HEK293 (cell line): ENCODE measurements at regions not wholly inside any gene's neighbourhood (a gene's known extent, or its start where the extent isn't known, plus 50 kb on each side); places are given as distances from the start of the nearest gene placed in this dataset.

Source experiments
- CTCF ChIA-PET: fragments of 350-600 bp; formaldehyde crosslinking; extraction: SDS; loops from one replicate; lab custom pipeline; 2021; ENCODE audit warnings: antibody characterized with exemption; lab: Yijun Ruan, JAX
- POLR2A ChIA-PET: fragments of 300-600 bp; formaldehyde crosslinking; extraction: SDS; loops from one replicate; lab custom pipeline; 2020; ENCODE audit warnings: antibody characterized with exemption, inconsistent platforms; lab: Yijun Ruan, JAX
- H3K27ac ChIP-seq: fragments of 200-500 bp; sonication (Bioruptor generic); 2 replicates; pipeline ENCODE4 v1.5.1; 2014; ENCODE audit warnings: low read depth, low read length, control low read depth, inconsistent platforms; ENCODE audit errors: extremely low read depth
- H3K36me3 ChIP-seq, 2 experiments: fragments of 200-500 bp in 1 of 2; sonication (Bioruptor generic) in 1 of 2; 1 replicate in 1 of 2; 2 replicates in 1 of 2; pipeline ENCODE4 v1.5.1; 2014 to 2017; ENCODE audit warnings: inconsistent platforms in 2 of 2, low read length in 2 of 2; ENCODE audit not compliant: control insufficient read depth in 2 of 2, insufficient read depth in 1 of 2
- H3K4me1 ChIP-seq: fragments of 200-500 bp; sonication (Bioruptor generic); 2 replicates; pipeline ENCODE4 v1.5.1; 2014; ENCODE audit warnings: mild to moderate bottlenecking, low read length, inconsistent platforms; ENCODE audit not compliant: control insufficient read depth, insufficient read depth
- H3K4me3 ChIP-seq: 2 replicates; pipeline ENCODE4 v1.5.1; 2011; ENCODE audit warnings: low read depth, mild to moderate bottlenecking, control low read depth, low read length, moderate library complexity
- H3K9me3 ChIP-seq: fragments of 200-500 bp; sonication (Bioruptor generic); 2 replicates; pipeline ENCODE4 v1.5.1; 2014; ENCODE audit warnings: low read depth, low read length, inconsistent platforms; ENCODE audit not compliant: control insufficient read depth, insufficient read depth
- GLIS1 ChIP-seq: fragments of 450-650 bp; formaldehyde crosslinking; IDR thresholded peaks from 2 replicates; pipeline ENCODE4 v1.5.1; 2016; ENCODE audit warnings: missing biosample characterization, missing genetic modification characterization
- KLF1 ChIP-seq: fragments of 450-650 bp; formaldehyde crosslinking; IDR thresholded peaks from 2 replicates; pipeline ENCODE4 v1.5.1; 2016; ENCODE audit warnings: missing biosample characterization, missing genetic modification characterization
- KLF7 ChIP-seq: fragments of 450-650 bp; formaldehyde crosslinking; IDR thresholded peaks from 2 replicates; pipeline ENCODE4 v1.5.1; 2016; ENCODE audit warnings: missing biosample characterization, missing genetic modification characterization, borderline replicate concordance
- SP3 ChIP-seq: fragments of 450-650 bp; formaldehyde crosslinking; IDR thresholded peaks from 2 replicates; pipeline ENCODE4 v1.5.1; 2016; ENCODE audit warnings: missing biosample characterization, missing genetic modification characterization
- ZFHX2 ChIP-seq: fragments of 450-650 bp; formaldehyde crosslinking; conservative IDR thresholded peaks from 2 replicates; pipeline ENCODE4 v1.5.1; 2016; ENCODE audit warnings: missing biosample characterization, missing genetic modification characterization
- ZFP3 ChIP-seq: fragments of 450-650 bp; formaldehyde crosslinking; IDR thresholded peaks from 2 replicates; pipeline ENCODE4 v1.5.1; 2016; ENCODE audit warnings: low read depth, missing biosample characterization, missing genetic modification characterization
- ZIC2 ChIP-seq: fragments of 450-650 bp; formaldehyde crosslinking; IDR thresholded peaks from 2 replicates; pipeline ENCODE4 v1.5.1; 2016; ENCODE audit warnings: missing biosample characterization, missing genetic modification characterization
- ZNF2 ChIP-seq: fragments of 450-650 bp; formaldehyde crosslinking; IDR thresholded peaks from 2 replicates; pipeline ENCODE4 v1.5.1; 2016; ENCODE audit warnings: missing biosample characterization, missing genetic modification characterization
- ZNF292 ChIP-seq: fragments of 450-650 bp; formaldehyde crosslinking; IDR thresholded peaks from 2 replicates; pipeline ENCODE4 v1.5.1; 2016; ENCODE audit warnings: low read depth, missing biosample characterization, missing genetic modification characterization, borderline replicate concordance
- ZNF335 ChIP-seq: fragments of 450-650 bp; formaldehyde crosslinking; conservative IDR thresholded peaks from 2 replicates; pipeline ENCODE4 v1.5.1; 2016; ENCODE audit warnings: missing biosample characterization, missing genetic modification characterization
- ZNF350 ChIP-seq: fragments of 450-650 bp; formaldehyde crosslinking; IDR thresholded peaks from 2 replicates; pipeline ENCODE4 v1.5.0; 2017; ENCODE audit warnings: missing biosample characterization, mild to moderate bottlenecking, missing genetic modification characterization
- ZNF404 ChIP-seq: fragments of 450-650 bp; formaldehyde crosslinking; IDR thresholded peaks from 2 replicates; pipeline ENCODE4 v1.5.1; 2017; ENCODE audit warnings: missing biosample characterization, missing genetic modification characterization
- ZNF530 ChIP-seq: fragments of 450-650 bp; formaldehyde crosslinking; IDR thresholded peaks from 2 replicates; pipeline ENCODE4 v1.5.1; 2016; ENCODE audit warnings: low read depth, missing biosample characterization, missing genetic modification characterization
- ZNF549 ChIP-seq: fragments of 450-650 bp; IDR thresholded peaks from 2 replicates; pipeline ENCODE4 v1.5.1; 2018; ENCODE audit warnings: missing biosample characterization, missing genetic modification characterization, mild to moderate bottlenecking, inconsistent platforms, moderate library complexity
- ZNF585B ChIP-seq: fragments of 450-650 bp; formaldehyde crosslinking; IDR thresholded peaks from 2 replicates; pipeline ENCODE4 v1.5.1; 2016; ENCODE audit warnings: missing biosample characterization, missing genetic modification characterization
- ZNF596 ChIP-seq: fragments of 450-650 bp; IDR thresholded peaks from 2 replicates; pipeline ENCODE4 v1.5.0; 2018; ENCODE audit warnings: missing biosample characterization, mild to moderate bottlenecking, missing genetic modification characterization, moderate library complexity
- ZNF610 ChIP-seq: fragments of 450-650 bp; formaldehyde crosslinking; IDR thresholded peaks from 2 replicates; pipeline ENCODE4 v1.5.1; 2016; ENCODE audit warnings: missing biosample characterization, missing genetic modification characterization, borderline replicate concordance
- ZNF76 ChIP-seq: fragments of 450-650 bp; formaldehyde crosslinking; IDR thresholded peaks from 2 replicates; pipeline ENCODE4; 2016; ENCODE audit warnings: low read depth, missing biosample characterization, missing genetic modification characterization, borderline replicate concordance
- ZNF830 ChIP-seq: fragments of 450-650 bp; IDR thresholded peaks from 2 replicates; pipeline ENCODE4 v1.5.0; 2018; ENCODE audit warnings: missing biosample characterization, missing genetic modification characterization, low read depth, mild to moderate bottlenecking, moderate library complexity
- ZSCAN16 ChIP-seq: fragments of 450-650 bp; formaldehyde crosslinking; IDR thresholded peaks from 2 replicates; pipeline ENCODE4 v1.5.1; 2016; ENCODE audit warnings: missing biosample characterization, missing genetic modification characterization
- ZSCAN23 ChIP-seq: fragments of 450-650 bp; formaldehyde crosslinking; IDR thresholded peaks from 2 replicates; pipeline ENCODE4 v1.5.1; 2016; ENCODE audit warnings: missing biosample characterization, missing genetic modification characterization
- TF ChIP-seq, protein P1 (sequence below): fragments of 450-650 bp; formaldehyde crosslinking; IDR thresholded peaks from 2 replicates; pipeline ENCODE4 v1.5.1; 2017; ENCODE audit warnings: missing biosample characterization, missing genetic modification characterization
- TF ChIP-seq, protein P2 (sequence below): fragments of 450-650 bp; formaldehyde crosslinking; IDR thresholded peaks from 2 replicates; pipeline ENCODE4 v1.5.1; 2016; ENCODE audit warnings: missing biosample characterization, missing genetic modification characterization
- TF ChIP-seq, protein P3 (sequence below): fragments of 450-650 bp; formaldehyde crosslinking; conservative IDR thresholded peaks from 2 replicates; pipeline ENCODE4 v1.5.1; 2016; ENCODE audit warnings: low read depth, missing biosample characterization, missing genetic modification characterization
- TF ChIP-seq, protein P4 (sequence below): fragments of 450-650 bp; formaldehyde crosslinking; IDR thresholded peaks from 2 replicates; pipeline ENCODE4 v1.5.1; 2017; ENCODE audit warnings: missing biosample characterization, missing genetic modification characterization

DNA sequence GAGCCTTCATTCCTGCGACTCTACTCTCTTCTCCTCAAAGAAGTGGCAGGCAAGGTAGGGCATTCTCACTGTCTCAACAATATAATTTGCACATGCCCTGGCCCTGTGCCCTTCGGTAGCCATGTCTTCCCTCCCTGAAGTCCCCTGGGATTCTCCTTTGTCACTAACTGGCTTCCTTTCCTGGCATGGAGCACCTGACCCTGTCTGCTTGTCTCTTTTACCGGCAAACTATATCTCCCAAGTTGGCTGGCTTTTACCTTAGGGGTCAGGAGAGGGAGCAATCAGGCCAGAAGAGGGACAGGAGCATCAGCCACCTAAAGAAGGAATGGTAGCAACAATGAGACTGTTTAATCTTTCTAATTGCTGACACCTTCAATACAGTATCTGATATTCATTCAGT is 51.9 kb upstream of the RMDN2 start:
- no peak overlapping the region for H3K4me3 ChIP-seq
- TF ChIP-seq, protein P1, sequence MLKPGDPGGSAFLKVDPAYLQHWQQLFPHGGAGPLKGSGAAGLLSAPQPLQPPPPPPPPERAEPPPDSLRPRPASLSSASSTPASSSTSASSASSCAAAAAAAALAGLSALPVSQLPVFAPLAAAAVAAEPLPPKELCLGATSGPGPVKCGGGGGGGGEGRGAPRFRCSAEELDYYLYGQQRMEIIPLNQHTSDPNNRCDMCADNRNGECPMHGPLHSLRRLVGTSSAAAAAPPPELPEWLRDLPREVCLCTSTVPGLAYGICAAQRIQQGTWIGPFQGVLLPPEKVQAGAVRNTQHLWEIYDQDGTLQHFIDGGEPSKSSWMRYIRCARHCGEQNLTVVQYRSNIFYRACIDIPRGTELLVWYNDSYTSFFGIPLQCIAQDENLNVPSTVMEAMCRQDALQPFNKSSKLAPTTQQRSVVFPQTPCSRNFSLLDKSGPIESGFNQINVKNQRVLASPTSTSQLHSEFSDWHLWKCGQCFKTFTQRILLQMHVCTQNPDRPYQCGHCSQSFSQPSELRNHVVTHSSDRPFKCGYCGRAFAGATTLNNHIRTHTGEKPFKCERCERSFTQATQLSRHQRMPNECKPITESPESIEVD (tag by site-specific recombination) = no peak
- no peak for TF ChIP-seq ZNF404
- TF ChIP-seq ZNF76 (tag by site-specific recombination) = no peak
- no peak for TF ChIP-seq ZNF292
- no peak for TF ChIP-seq ZNF530
- TF ChIP-seq ZFP3 (tag by site-specific recombination) = no peak
- TF ChIP-seq GLIS1 (tag by site-specific recombination) = no peak
- TF ChIP-seq ZNF549 (tag by site-specific recombination) = no peak
- TF ChIP-seq, protein P2, sequence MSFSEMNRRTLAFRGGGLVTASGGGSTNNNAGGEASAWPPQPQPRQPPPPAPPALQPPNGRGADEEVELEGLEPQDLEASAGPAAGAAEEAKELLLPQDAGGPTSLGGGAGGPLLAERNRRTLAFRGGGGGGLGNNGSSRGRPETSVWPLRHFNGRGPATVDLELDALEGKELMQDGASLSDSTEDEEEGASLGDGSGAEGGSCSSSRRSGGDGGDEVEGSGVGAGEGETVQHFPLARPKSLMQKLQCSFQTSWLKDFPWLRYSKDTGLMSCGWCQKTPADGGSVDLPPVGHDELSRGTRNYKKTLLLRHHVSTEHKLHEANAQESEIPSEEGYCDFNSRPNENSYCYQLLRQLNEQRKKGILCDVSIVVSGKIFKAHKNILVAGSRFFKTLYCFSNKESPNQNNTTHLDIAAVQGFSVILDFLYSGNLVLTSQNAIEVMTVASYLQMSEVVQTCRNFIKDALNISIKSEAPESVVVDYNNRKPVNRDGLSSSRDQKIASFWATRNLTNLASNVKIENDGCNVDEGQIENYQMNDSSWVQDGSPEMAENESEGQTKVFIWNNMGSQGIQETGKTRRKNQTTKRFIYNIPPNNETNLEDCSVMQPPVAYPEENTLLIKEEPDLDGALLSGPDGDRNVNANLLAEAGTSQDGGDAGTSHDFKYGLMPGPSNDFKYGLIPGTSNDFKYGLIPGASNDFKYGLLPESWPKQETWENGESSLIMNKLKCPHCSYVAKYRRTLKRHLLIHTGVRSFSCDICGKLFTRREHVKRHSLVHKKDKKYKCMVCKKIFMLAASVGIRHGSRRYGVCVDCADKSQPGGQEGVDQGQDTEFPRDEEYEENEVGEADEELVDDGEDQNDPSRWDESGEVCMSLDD (tag by site-specific recombination) = no peak
- no peak for TF ChIP-seq ZSCAN23 (tag by site-specific recombination)
- TF ChIP-seq ZNF335 = no peak
- no peak for TF ChIP-seq ZFHX2 (tag by site-specific recombination)
- TF ChIP-seq KLF7 (tag by site-specific recombination) = no peak
- no peak for TF ChIP-seq ZNF2 (tag by site-specific recombination)
- H3K36me3 ChIP-seq = no peaks in the 10 kb centered on the region
- no peak overlapping the region for H3K27ac ChIP-seq
- H3K4me1 ChIP-seq = no peaks in the 10 kb centered on the region
- ChIA-PET POLR2A (interaction anchor here (1.0 kb wide), 1 partner anchor 13 kb away, joined by 3 read pairs; no protein-coding TSS in a partner anchor), CTCF (interaction anchor here (0.6 to 9.3 kb wide), 3 partner anchors 48 to 474 kb away, joined by 3 to 209 read pairs (median 122); no protein-coding TSS in a partner anchor)
- H3K9me3 ChIP-seq = no peaks in the 10 kb centered on the region

DNA sequence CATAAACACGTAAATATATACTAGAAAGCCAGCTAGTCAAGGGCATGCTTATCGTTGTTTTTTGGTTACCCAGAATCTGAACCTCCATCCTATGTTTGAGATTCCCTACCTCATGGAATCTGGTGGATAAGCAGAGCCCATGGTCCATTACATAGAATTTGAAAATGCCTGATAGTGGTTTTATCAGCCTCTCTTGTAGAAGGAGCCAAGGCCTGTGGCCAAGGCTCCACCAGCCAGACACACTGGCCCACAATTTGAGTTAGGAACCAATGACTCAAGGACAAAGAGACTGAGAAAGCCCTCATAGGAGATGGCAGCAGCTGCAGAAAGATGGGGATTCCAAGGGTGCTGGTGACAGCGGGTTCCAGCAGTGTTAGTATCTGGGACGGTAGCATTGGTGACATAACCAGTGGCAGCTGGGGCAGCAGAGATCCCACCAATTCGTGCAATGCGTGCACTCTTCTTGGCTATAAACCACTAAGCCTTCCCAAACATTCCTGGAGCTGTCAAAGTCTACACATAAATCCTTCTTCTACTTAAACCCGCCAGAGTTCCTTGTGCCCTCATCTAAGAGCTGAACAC is 51.2 kb upstream of the RMDN2 start:
- Histone ChIP-seq H3K27ac (no peak overlapping the region), H3K9me3 (no peaks in the 10 kb centered on the region), H3K4me3 (no peak overlapping the region), H3K4me1 (no peaks in the 10 kb centered on the region), H3K36me3 (no peaks in the 10 kb centered on the region)
- CTCF ChIA-PET = interaction anchor here (1.8 to 9.3 kb wide), 3 partner anchors 17 to 474 kb away, joined by 12 to 209 read pairs (median 122); no protein-coding TSS in a partner anchor
- POLR2A ChIA-PET = no interaction called here
- TF ChIP-seq ZSCAN16 = no peak
- TF ChIP-seq ZNF610 (tag by site-specific recombination) = no peak
- no peak for TF ChIP-seq ZNF350 (tag by site-specific recombination)
- TF ChIP-seq GLIS1 (tag by site-specific recombination) = no peak
- TF ChIP-seq, protein P3, sequence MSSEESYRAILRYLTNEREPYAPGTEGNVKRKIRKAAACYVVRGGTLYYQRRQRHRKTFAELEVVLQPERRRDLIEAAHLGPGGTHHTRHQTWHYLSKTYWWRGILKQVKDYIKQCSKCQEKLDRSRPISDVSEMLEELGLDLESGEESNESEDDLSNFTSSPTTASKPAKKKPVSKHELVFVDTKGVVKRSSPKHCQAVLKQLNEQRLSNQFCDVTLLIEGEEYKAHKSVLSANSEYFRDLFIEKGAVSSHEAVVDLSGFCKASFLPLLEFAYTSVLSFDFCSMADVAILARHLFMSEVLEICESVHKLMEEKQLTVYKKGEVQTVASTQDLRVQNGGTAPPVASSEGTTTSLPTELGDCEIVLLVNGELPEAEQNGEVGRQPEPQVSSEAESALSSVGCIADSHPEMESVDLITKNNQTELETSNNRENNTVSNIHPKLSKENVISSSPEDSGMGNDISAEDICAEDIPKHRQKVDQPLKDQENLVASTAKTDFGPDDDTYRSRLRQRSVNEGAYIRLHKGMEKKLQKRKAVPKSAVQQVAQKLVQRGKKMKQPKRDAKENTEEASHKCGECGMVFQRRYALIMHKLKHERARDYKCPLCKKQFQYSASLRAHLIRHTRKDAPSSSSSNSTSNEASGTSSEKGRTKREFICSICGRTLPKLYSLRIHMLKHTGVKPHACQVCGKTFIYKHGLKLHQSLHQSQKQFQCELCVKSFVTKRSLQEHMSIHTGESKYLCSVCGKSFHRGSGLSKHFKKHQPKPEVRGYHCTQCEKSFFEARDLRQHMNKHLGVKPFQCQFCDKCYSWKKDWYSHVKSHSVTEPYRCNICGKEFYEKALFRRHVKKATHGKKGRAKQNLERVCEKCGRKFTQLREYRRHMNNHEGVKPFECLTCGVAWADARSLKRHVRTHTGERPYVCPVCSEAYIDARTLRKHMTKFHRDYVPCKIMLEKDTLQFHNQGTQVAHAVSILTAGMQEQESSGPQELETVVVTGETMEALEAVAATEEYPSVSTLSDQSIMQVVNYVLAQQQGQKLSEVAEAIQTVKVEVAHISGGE (tag by site-specific recombination) = no peak
- no peak for TF ChIP-seq ZNF830 (tag by site-specific recombination)
- TF ChIP-seq, protein P4, sequence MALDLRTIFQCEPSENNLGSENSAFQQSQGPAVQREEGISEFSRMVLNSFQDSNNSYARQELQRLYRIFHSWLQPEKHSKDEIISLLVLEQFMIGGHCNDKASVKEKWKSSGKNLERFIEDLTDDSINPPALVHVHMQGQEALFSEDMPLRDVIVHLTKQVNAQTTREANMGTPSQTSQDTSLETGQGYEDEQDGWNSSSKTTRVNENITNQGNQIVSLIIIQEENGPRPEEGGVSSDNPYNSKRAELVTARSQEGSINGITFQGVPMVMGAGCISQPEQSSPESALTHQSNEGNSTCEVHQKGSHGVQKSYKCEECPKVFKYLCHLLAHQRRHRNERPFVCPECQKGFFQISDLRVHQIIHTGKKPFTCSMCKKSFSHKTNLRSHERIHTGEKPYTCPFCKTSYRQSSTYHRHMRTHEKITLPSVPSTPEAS (tag by site-specific recombination) = no peak
- no peak for TF ChIP-seq KLF1
- TF ChIP-seq SP3 (tag by site-specific recombination) = no peak
- TF ChIP-seq ZNF585B (tag by site-specific recombination) = no peak
- no peak for TF ChIP-seq ZIC2 (tag by site-specific recombination)
- TF ChIP-seq ZNF596 (tag by site-specific recombination) = no peak
